IMR-90 (cell line): ENCODE measurements at regions not wholly inside any gene's neighbourhood (a gene's known extent, or its start where the extent isn't known, plus 50 kb on each side); places are given as distances from the start of the nearest gene placed in this dataset.
A peak's percentile ranks its signal among the peaks of the same experiment; 100 is the strongest.

Source experiments
- ATAC-seq: fragments of 200-7000 bp; cut with Tn5 transposase; 2 replicates; pipeline ENCODE4 v1.9.1; 2020; ENCODE audit warnings: low read depth, mild to moderate bottlenecking, moderate library complexity
- BruUV-seq: library from RNA; stranded (reverse); fragments of 400-500 nt; replicated peaks from 2 replicates; lab custom pipeline; 2021; lab: Mats Ljungman, UMichigan
- CTCF ChIA-PET: fragments of 300-600 bp; formaldehyde crosslinking; extraction: SDS; loops from one replicate; lab custom pipeline; 2021; ENCODE audit warnings: antibody characterized with exemption; lab: Yijun Ruan, JAX
- POLR2A ChIA-PET: fragments of 300-600 bp; sonication (Branson Sonifier 250); formaldehyde crosslinking; loops from one replicate; lab custom pipeline; 2022; ENCODE audit warnings: antibody characterized with exemption; ENCODE audit not compliant: unreplicated experiment; lab: Charles Lee
- DNase-seq: peaks from one replicate; pipeline ENCODE4 v3.0.0; 2013
- H2AFZ ChIP-seq: replicated peaks from 2 replicates; pipeline ENCODE3; 2013; ENCODE audit warnings: low read length, mild to moderate bottlenecking; ENCODE audit not compliant: poor library complexity
- H2AK5ac ChIP-seq: 2 replicates; pipeline ENCODE4 v1.6.1; 2013; ENCODE audit warnings: low read depth, low read length, inconsistent platforms
- H2AK9ac ChIP-seq: replicated peaks from 2 replicates; pipeline ENCODE3; 2013; ENCODE audit warnings: mild to moderate bottlenecking, low read depth, low read length, moderate library complexity; ENCODE audit not compliant: poor library complexity
- H2BK120ac ChIP-seq: 2 replicates; pipeline ENCODE4 v1.6.1; 2013; ENCODE audit warnings: low read depth, low read length, inconsistent platforms
- H2BK15ac ChIP-seq: 3 replicates; pipeline ENCODE4 v1.6.1; 2013; ENCODE audit warnings: low read depth, low read length, inconsistent platforms
- H2BK20ac ChIP-seq: 2 replicates; pipeline ENCODE4 v1.6.1; 2013; ENCODE audit warnings: low read depth, mild to moderate bottlenecking, inconsistent platforms, low read length, moderate library complexity
- H2BK5ac ChIP-seq: 2 replicates; pipeline ENCODE4 v1.6.1; 2013; ENCODE audit warnings: mild to moderate bottlenecking, low read depth, low read length, inconsistent platforms; ENCODE audit not compliant: poor library complexity, severe bottlenecking
- H3K14ac ChIP-seq: replicated peaks from 2 replicates; pipeline ENCODE4 v1.6.1; 2013; ENCODE audit warnings: low read depth, low read length, inconsistent platforms
- H3K18ac ChIP-seq: 2 replicates; pipeline ENCODE4 v1.6.1; 2013; ENCODE audit warnings: low read depth, low read length, control low read depth
- H3K23ac ChIP-seq: 2 replicates; pipeline ENCODE4 v1.6.1; 2013; ENCODE audit warnings: low read depth, low read length, inconsistent platforms
- H3K27ac ChIP-seq: 2 replicates; pipeline ENCODE4 v1.5.1; 2013; ENCODE audit warnings: mild to moderate bottlenecking, control low read depth, low read length; ENCODE audit not compliant: insufficient read depth
- H3K27me3 ChIP-seq: 2 replicates; pipeline ENCODE4 v1.6.1; 2013; ENCODE audit warnings: low read length; ENCODE audit not compliant: control insufficient read depth, insufficient read depth
- H3K36me3 ChIP-seq: 2 replicates; pipeline ENCODE4 v1.6.1; 2013; ENCODE audit warnings: low read length, mixed read lengths; ENCODE audit not compliant: control insufficient read depth, insufficient read depth
- H3K4ac ChIP-seq: 2 replicates; pipeline ENCODE4 v1.6.1; 2013; ENCODE audit warnings: low read depth, low read length, inconsistent platforms
- H3K4me1 ChIP-seq: 2 replicates; pipeline ENCODE4 v1.6.1; 2013; ENCODE audit warnings: low read length, mixed read lengths; ENCODE audit not compliant: control insufficient read depth, insufficient read depth
- H3K4me2 ChIP-seq: 2 replicates; pipeline ENCODE4 v1.6.1; 2013; ENCODE audit warnings: low read depth, mild to moderate bottlenecking, control low read depth, low read length, moderate library complexity
- H3K4me3 ChIP-seq: 2 replicates; pipeline ENCODE4 v1.5.1; 2013; ENCODE audit warnings: low read depth, mild to moderate bottlenecking, control low read depth, low read length, moderate library complexity; ENCODE audit not compliant: insufficient read depth
- H3K56ac ChIP-seq: 2 replicates; pipeline ENCODE4 v1.6.1; 2013; ENCODE audit warnings: low read length, inconsistent platforms; ENCODE audit not compliant: insufficient read depth; ENCODE audit errors: extremely low read depth
- H3K79me1 ChIP-seq, 2 experiments: 2 replicates each; pipeline ENCODE4 v1.6.1; 2013; ENCODE audit warnings: low read length in 2 of 2, inconsistent platforms in 1 of 2, low read depth in 1 of 2
- H3K9ac ChIP-seq: 2 replicates; pipeline ENCODE4 v1.6.1; 2013; ENCODE audit warnings: low read depth, low read length, control low read depth
- H3K9me1 ChIP-seq: 2 replicates; pipeline ENCODE4 v1.6.1; 2013; ENCODE audit warnings: low read length, inconsistent platforms; ENCODE audit not compliant: insufficient read depth
- H3K9me3 ChIP-seq: 2 replicates; pipeline ENCODE4 v1.6.1; 2013; ENCODE audit warnings: low read length; ENCODE audit not compliant: control insufficient read depth, insufficient read depth
- H4K20me1 ChIP-seq: 2 replicates; pipeline ENCODE4 v1.6.1; 2013; ENCODE audit warnings: low read length, inconsistent platforms; ENCODE audit not compliant: insufficient read depth
- H4K5ac ChIP-seq: 2 replicates; pipeline ENCODE4 v1.6.1; 2013; ENCODE audit warnings: mild to moderate bottlenecking, low read depth, low read length, control low read depth
- H4K8ac ChIP-seq, 2 experiments: 2 replicates each; pipeline ENCODE4 v1.6.1; 2013; ENCODE audit warnings: low read depth in 2 of 2, low read length in 2 of 2, control low read depth in 1 of 2, inconsistent platforms in 1 of 2
- H4K91ac ChIP-seq: 2 replicates; pipeline ENCODE4 v1.6.1; 2013; ENCODE audit warnings: low read depth, low read length, inconsistent platforms; ENCODE audit not compliant: insufficient read depth
- MXI1 ChIP-seq: IDR thresholded peaks from 2 replicates; pipeline ENCODE4 v1.6.1; 2012; ENCODE audit warnings: low read depth, mild to moderate bottlenecking, low read length, moderate library complexity, borderline replicate concordance
- NFE2L2 ChIP-seq: fragments of 150-350 bp; IDR thresholded peaks from 2 replicates; pipeline ENCODE4 v1.6.1; 2016; ENCODE audit warnings: low read depth, mild to moderate bottlenecking, low read length
- POLR2A ChIP-seq: IDR thresholded peaks from 2 replicates; pipeline ENCODE4 v1.6.1; 2012; ENCODE audit warnings: mild to moderate bottlenecking, low read depth, low read length
- WGBS, 2 experiments: methylation state at CpG; one replicate each; pipeline versions ENCODE4 v1.1.5 to v1.1.7; 2013; ENCODE audit warnings: missing lambda C conversion rate in 2 of 2; ENCODE audit not compliant: insufficient read length in 1 of 2; ENCODE audit errors: extremely low coverage in 2 of 2; 5-methylcytosine and 5-hydroxymethylcytosine counted together
- dilution Hi-C: fragments of 300-500 bp; cut with HindIII; formaldehyde crosslinking; loops from one replicate; pipeline ENCODE4 v1.14.3; 2018; ENCODE audit warnings: low sequenced_read_pairs; ENCODE audit not compliant: unreplicated experiment
- in situ Hi-C: fragments of 300-500 bp; cut with MboI; formaldehyde crosslinking; loops from 3 replicates; pipeline ENCODE4 v1.14.3; 2019; ENCODE audit warnings: low sequenced_read_pairs, inconsistent platforms, mixed read lengths
- intact Hi-C: fragments of 100-400 bp; cut with micrococcal nuclease; formaldehyde crosslinking; loops from 2 replicates; pipeline ENCODE4 v1.10.0; 2022

DNA sequence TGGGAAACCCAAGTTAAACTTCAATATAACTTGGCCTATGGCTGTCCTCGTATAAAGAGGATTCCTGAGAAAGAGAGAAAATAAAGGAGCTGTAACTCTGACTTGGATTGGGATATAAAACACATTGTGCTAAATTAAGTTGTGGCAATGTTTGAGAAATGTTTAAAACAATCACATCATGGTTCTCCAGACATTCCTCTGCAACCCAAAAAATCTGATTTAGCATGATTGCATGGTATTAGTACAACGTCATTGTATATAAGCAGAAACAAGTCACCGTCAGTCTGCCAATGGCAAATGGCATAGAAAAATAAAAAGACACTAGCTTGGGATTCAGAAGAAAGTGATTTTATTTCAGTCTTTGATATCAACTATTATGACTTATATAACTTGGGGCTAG is 140.2 kb upstream of the FAM83B start:
- H3K27me3 ChIP-seq: no peaks in the 10 kb centered on the region
- no peak for ATAC-seq
- H3K79me1 ChIP-seq: no peaks in the 10 kb centered on the region
- H4K91ac ChIP-seq: no peak overlapping the region
- H3K27ac ChIP-seq: no peak overlapping the region
- no TSS peak for BruUV-seq
- H4K20me1 ChIP-seq: no peaks in the 10 kb centered on the region
- peak; percentile 18 for DNase-seq
- no peak overlapping the region for H3K23ac ChIP-seq
- TF ChIP-seq POLR2A (no peak), NFE2L2 (no peak), MXI1 (no peak)
- CTCF ChIA-PET: interaction anchor here (2.9 kb wide), 1 partner anchor 12 kb away, joined by 9 read pairs; no protein-coding TSS in a partner anchor
- no peak overlapping the region for H4K5ac ChIP-seq
- H2BK15ac ChIP-seq: no peak overlapping the region
- H2BK5ac ChIP-seq: no peak overlapping the region
- no peaks in the 10 kb centered on the region; the same call in 1 of the 2 replicates for H3K4me1 ChIP-seq
- no peak overlapping the region for H3K56ac ChIP-seq
- H3K4ac ChIP-seq: no peak overlapping the region
- H3K9me1 ChIP-seq: no peaks in the 10 kb centered on the region
- H2AK5ac ChIP-seq: no peak overlapping the region
- intact Hi-C loops (no loop called here), in situ Hi-C loops (loop anchor here (10.0 to 25.0 kb wide), 2 partner anchors 358 to 719 kb away; no protein-coding TSS in a partner anchor), dilution Hi-C loops (no loop called here)
- H2BK120ac ChIP-seq: no peak overlapping the region
- no peak overlapping the region for H2AFZ ChIP-seq
- no peak overlapping the region for H3K18ac ChIP-seq
- H3K9ac ChIP-seq: no peak overlapping the region
- H3K9me3 ChIP-seq: no peaks in the 10 kb centered on the region
- no peak overlapping the region for H4K8ac ChIP-seq
- no peak overlapping the region for H3K14ac ChIP-seq
- H3K36me3 ChIP-seq: no peaks in the 10 kb centered on the region
- no peak overlapping the region for H2BK20ac ChIP-seq
- no peak overlapping the region for H2AK9ac ChIP-seq
- no CpG with 5 or more reads among the region's 3 CpGs for WGBS, 2 experiments
- no peak overlapping the region for H3K4me2 ChIP-seq
- no peak overlapping the region for H3K4me3 ChIP-seq
- POLR2A ChIA-PET: no interaction called here
